AG09309 (cell line): ENCODE measurements at regions not wholly inside any gene's neighbourhood (a gene's known extent, or its start where the extent isn't known, plus 50 kb on each side); places are given as distances from the start of the nearest gene placed in this dataset.

ENCODE experiments used
- DNase-seq: peaks from one replicate; pipeline ENCODE4 v3.0.0-alpha.2; 2010; ENCODE audit warnings: low read depth
- H3K4me3 ChIP-seq: 2 replicates; pipeline ENCODE4 v1.5.1; 2011; ENCODE audit warnings: mild to moderate bottlenecking, low read depth, low read length, moderate library complexity; ENCODE audit not compliant: control insufficient read depth
- CTCF ChIP-seq: IDR thresholded peaks from 2 replicates; pipeline ENCODE4 v1.5.1; 2011; ENCODE audit warnings: mild to moderate bottlenecking, low read depth, low read length, inconsistent platforms; ENCODE audit not compliant: insufficient read depth, control insufficient read depth; ENCODE audit errors: missing control alignments

GRCh38 chr1:87179851-87180519 lies 148.7 kb upstream of the LMO4 start:
- no peak overlapping the region for H3K4me3 ChIP-seq
- DNase-seq: no peak
- no peak for TF ChIP-seq CTCF

- no peak for TF ChIP-seq CTCF
- H3K4me3 ChIP-seq: no peak overlapping the region
- no peak for DNase-seq
Observed at GRCh38 chr1:87180682-87181081, 148.0 kb upstream of the LMO4 start.

- H3K4me3 ChIP-seq: no peak overlapping the region
- no peak for DNase-seq
- no peak for TF ChIP-seq CTCF
Observed at GRCh38 chr1:87182611-87183010, 146.1 kb upstream of the LMO4 start.

GRCh38 chr1:87185077-87185476 lies 143.6 kb upstream of the LMO4 start:
- H3K4me3 ChIP-seq: no peak overlapping the region
- TF ChIP-seq CTCF: no peak
- no peak for DNase-seq

- no peak overlapping the region for H3K4me3 ChIP-seq
- DNase-seq: no peak
- no peak for TF ChIP-seq CTCF
Observed at GRCh38 chr1:87186346-87186745, 142.3 kb upstream of the LMO4 start.

- H3K4me3 ChIP-seq: no peak overlapping the region
- DNase-seq: no peak
- no peak for TF ChIP-seq CTCF
Observed at GRCh38 chr1:87188640-87189039, 140.0 kb upstream of the LMO4 start.

- TF ChIP-seq CTCF: no peak
- DNase-seq: no peak
- no peak overlapping the region for H3K4me3 ChIP-seq
Observed at GRCh38 chr1:87190402-87190801, 138.3 kb upstream of the LMO4 start.
